H1 (cell line): ENCODE measurements at regions not wholly inside any gene's neighbourhood (a gene's known extent, or its start where the extent isn't known, plus 50 kb on each side); places are given as distances from the start of the nearest gene placed in this dataset.

Experiments
- CTCF ChIA-PET: fragments of 300-600 bp; sonication (Branson Sonifier 250); formaldehyde crosslinking; loops from one replicate; lab custom pipeline; 2021; ENCODE audit not compliant: partially characterized antibody; lab: Charles Lee
- POLR2A ChIA-PET: fragments of 300-600 bp; sonication (Branson Sonifier 250); formaldehyde crosslinking; loops from one replicate; lab custom pipeline; 2021; ENCODE audit warnings: inconsistent platforms; ENCODE audit not compliant: partially characterized antibody; lab: Charles Lee
- DNase-seq, 2 experiments: peaks; one replicate each; pipeline versions ENCODE4 v3.0.0 to v3.0.0-alpha.2; 2010 to 2022; ENCODE audit warnings: low spot score in 2 of 2, low read depth in 1 of 2, mixed read lengths in 1 of 2
- FAIRE-seq: peaks from 2 replicates; lab custom pipeline; 2011; peaks lifted over from hg19 to GRCh38; lab: Jason Lieb, UNC
- H2AFZ ChIP-seq: 2 replicates; pipeline ENCODE4 v1.8.1; 2012; ENCODE audit warnings: low read length, inconsistent platforms
- H2AK5ac ChIP-seq: 2 replicates; pipeline ENCODE4 v1.6.1; 2013; ENCODE audit warnings: low read depth, low read length
- H2BK120ac ChIP-seq: replicated peaks from 2 replicates; pipeline ENCODE3; 2013; ENCODE audit warnings: low read depth, low read length, inconsistent platforms
- H2BK12ac ChIP-seq: 2 replicates; pipeline ENCODE4 v1.6.1; 2013; ENCODE audit warnings: low read depth, low read length
- H2BK15ac ChIP-seq: 2 replicates; pipeline ENCODE4 v1.6.1; 2013; ENCODE audit warnings: low read length
- H2BK20ac ChIP-seq: 2 replicates; pipeline ENCODE4 v1.6.1; 2013; ENCODE audit warnings: low read length
- H2BK5ac ChIP-seq: 2 replicates; pipeline ENCODE4 v1.6.1; 2013; ENCODE audit warnings: low read depth, low read length
- H3K14ac ChIP-seq: 2 replicates; pipeline ENCODE4 v1.6.1; 2013; ENCODE audit warnings: inconsistent platforms; ENCODE audit not compliant: insufficient read length
- H3K18ac ChIP-seq: 2 replicates; pipeline ENCODE4 v1.6.1; 2013; ENCODE audit warnings: low read length; ENCODE audit errors: extremely low read depth
- H3K23ac ChIP-seq: 2 replicates; pipeline ENCODE4 v1.6.1; 2013; ENCODE audit warnings: inconsistent platforms; ENCODE audit not compliant: insufficient read length
- H3K23me2 ChIP-seq: 2 replicates; pipeline ENCODE4 v1.6.1; 2013; ENCODE audit warnings: low read depth, low read length
- H3K27ac ChIP-seq: 2 replicates; pipeline ENCODE4 v1.6.1; 2011; ENCODE audit warnings: low read depth, low read length, inconsistent platforms
- H3K27me3 ChIP-seq, 4 experiments: replicated peaks in 1 of 4; 1 replicate in 1 of 4; 2 replicates in 3 of 4; pipeline versions ENCODE4 v1.6.1 to v1.8.1; 2011 to 2013; ENCODE audit warnings: low read length in 3 of 4, mild to moderate bottlenecking in 3 of 4, inconsistent platforms in 2 of 4, mixed read lengths in 2 of 4, moderate library complexity in 1 of 4; ENCODE audit not compliant: control insufficient read depth in 3 of 4, insufficient read depth in 3 of 4; ENCODE audit errors: extremely low read depth in 1 of 4
- H3K36me3 ChIP-seq, 4 experiments: 2 replicates each; pipeline versions ENCODE4 v1.6.1 to v1.8.1; 2011 to 2013; ENCODE audit warnings: mild to moderate bottlenecking in 4 of 4, low read length in 3 of 4, moderate library complexity in 2 of 4, control low read depth in 1 of 4, inconsistent platforms in 1 of 4; ENCODE audit not compliant: insufficient read depth in 4 of 4, control insufficient read depth in 2 of 4
- H3K4ac ChIP-seq: replicated peaks from 2 replicates; pipeline ENCODE3; 2013; ENCODE audit warnings: low read length, low read depth, mixed read lengths, inconsistent platforms; ENCODE audit not compliant: insufficient read length
- H3K4me1 ChIP-seq, 4 experiments: replicated peaks in 1 of 4; 1 replicate in 1 of 4; 2 replicates in 3 of 4; pipeline versions ENCODE4 v1.6.1 to v1.8.1; 2011 to 2013; ENCODE audit warnings: low read length in 3 of 4, inconsistent platforms in 2 of 4, mixed read lengths in 1 of 4; ENCODE audit not compliant: insufficient read depth in 4 of 4, control insufficient read depth in 3 of 4
- H3K4me2 ChIP-seq, 2 experiments: 2 replicates each; pipeline versions ENCODE4 v1.6.1 to v1.8.1; 2011 to 2013; ENCODE audit warnings: low read depth in 2 of 2, low read length in 2 of 2, control low read depth in 1 of 2, inconsistent platforms in 1 of 2, mild to moderate bottlenecking in 1 of 2; ENCODE audit not compliant: insufficient read depth in 1 of 2
- H3K4me3 ChIP-seq, 4 experiments: fragments of 200-600, 300-600 bp in 1 of 4; sonication (generic), shearing (Covaris generic), sonication (Bioruptor Twin) in 1 of 4; 2 replicates each; pipeline versions ENCODE4 v1.5.1 to v1.8.1; 2011 to 2016; ENCODE audit warnings: low read length in 4 of 4, low read depth in 3 of 4, control low read depth in 2 of 4, inconsistent platforms in 2 of 4, mild to moderate bottlenecking in 2 of 4, mixed read lengths in 1 of 4, moderate library complexity in 1 of 4; ENCODE audit not compliant: insufficient read depth in 2 of 4; ENCODE audit errors: extremely low read depth in 1 of 4
- H3K56ac ChIP-seq: replicated peaks from 2 replicates; pipeline ENCODE3; 2013; ENCODE audit warnings: low read depth, mild to moderate bottlenecking, mixed read lengths, low read length, inconsistent platforms; ENCODE audit not compliant: insufficient read length
- H3K79me1 ChIP-seq: 2 replicates; pipeline ENCODE4 v1.6.1; 2013; ENCODE audit warnings: low read depth, low read length, control low read depth
- H3K79me2 ChIP-seq, 2 experiments: 2 replicates each; pipeline versions ENCODE4 v1.6.1 to v1.8.1; 2012 to 2013; ENCODE audit warnings: low read length in 2 of 2, mild to moderate bottlenecking in 2 of 2, inconsistent platforms in 1 of 2; ENCODE audit not compliant: insufficient read depth in 2 of 2, control insufficient read depth in 1 of 2
- H3K9ac ChIP-seq, 4 experiments: replicated peaks in 1 of 4; 1 replicate in 1 of 4; 2 replicates in 3 of 4; pipeline versions ENCODE4 v1.6.1 to v1.8.1; 2011 to 2013; ENCODE audit warnings: low read depth in 3 of 4, low read length in 3 of 4, control low read depth in 2 of 4, mild to moderate bottlenecking in 2 of 4, moderate library complexity in 2 of 4, inconsistent platforms in 1 of 4; ENCODE audit errors: extremely low read depth in 1 of 4
- H3K9me3 ChIP-seq, 2 experiments: 2 replicates each; pipeline versions ENCODE4 v1.6.1 to v1.8.1; 2012 to 2013; ENCODE audit warnings: mild to moderate bottlenecking in 2 of 2, moderate library complexity in 2 of 2, control low read depth in 1 of 2, inconsistent platforms in 1 of 2, low read depth in 1 of 2, low read length in 1 of 2, mixed read lengths in 1 of 2; ENCODE audit not compliant: insufficient read depth in 2 of 2
- H4K20me1 ChIP-seq, 2 experiments: replicated peaks in 1 of 2; 2 replicates each; pipeline versions ENCODE3 to v1.8.1; 2011 to 2013; ENCODE audit warnings: inconsistent platforms in 2 of 2, low read length in 2 of 2, mild to moderate bottlenecking in 1 of 2; ENCODE audit not compliant: insufficient read depth in 2 of 2, control insufficient read depth in 1 of 2
- H4K5ac ChIP-seq: 2 replicates; pipeline ENCODE4 v1.6.1; 2013; ENCODE audit warnings: low read length, low read depth, mixed read lengths, inconsistent platforms; ENCODE audit not compliant: insufficient read length
- H4K8ac ChIP-seq: 2 replicates; pipeline ENCODE4 v1.8.0; 2013; ENCODE audit warnings: mild to moderate bottlenecking, moderate library complexity, low read length, inconsistent platforms; ENCODE audit not compliant: insufficient read depth; ENCODE audit errors: extremely low read depth
- H4K91ac ChIP-seq: replicated peaks from 2 replicates; pipeline ENCODE3; 2013; ENCODE audit warnings: low read length, mixed read lengths, inconsistent platforms; ENCODE audit not compliant: insufficient read length
- BACH1 ChIP-seq: IDR thresholded peaks from 2 replicates; pipeline ENCODE4 v1.6.1; 2012; ENCODE audit warnings: low read length, improper control_type of control experiment
- BCL11A ChIP-seq, 2 experiments: IDR thresholded peaks; one replicate each; pipeline ENCODE4 v1.6.1; 2011; ENCODE audit warnings: low read depth in 2 of 2, low read length in 2 of 2, mild to moderate bottlenecking in 2 of 2
- EGR1 ChIP-seq: IDR thresholded peaks from 2 replicates; pipeline ENCODE4 v1.6.1; 2011; ENCODE audit warnings: low read depth, low read length, borderline replicate concordance
- FOSL1 ChIP-seq: IDR thresholded peaks from 2 replicates; pipeline ENCODE4 v1.6.1; 2011; ENCODE audit warnings: mild to moderate bottlenecking, low read depth, low read length, moderate library complexity; ENCODE audit not compliant: insufficient read depth
- HDAC6 ChIP-seq: IDR thresholded peaks from one replicate; pipeline ENCODE4 v1.7.1; 2012; ENCODE audit warnings: low read depth, mild to moderate bottlenecking, inconsistent platforms, low read length, moderate library complexity
- KDM5A ChIP-seq: fragments of 200-600 bp; IDR thresholded peaks from 2 replicates; pipeline ENCODE4 v1.7.1; 2012; ENCODE audit warnings: mild to moderate bottlenecking, low read length, inconsistent platforms, mixed read lengths
- NANOG ChIP-seq: IDR thresholded peaks from 2 replicates; pipeline ENCODE4 v1.6.1; 2011; ENCODE audit warnings: low read length, low read depth, mild to moderate bottlenecking, inconsistent platforms; ENCODE audit not compliant: insufficient read depth, poor library complexity, severe bottlenecking
- POLR2A ChIP-seq, 2 experiments: IDR thresholded peaks; 1 replicate in 1 of 2; 2 replicates in 1 of 2; pipeline ENCODE4 v1.6.1; 2011; ENCODE audit warnings: low read depth in 2 of 2, low read length in 2 of 2, mild to moderate bottlenecking in 2 of 2; ENCODE audit errors: control extremely low read depth in 1 of 2
- RAD21 ChIP-seq, 2 experiments: IDR thresholded peaks in 1 of 2; conservative IDR thresholded peaks in 1 of 2; 2 replicates each; pipeline ENCODE4 v1.6.1; 2011; ENCODE audit warnings: low read depth in 2 of 2, low read length in 2 of 2, improper control_type of control experiment in 1 of 2, inconsistent platforms in 1 of 2, mild to moderate bottlenecking in 1 of 2, moderate library complexity in 1 of 2
- RXRA ChIP-seq: IDR thresholded peaks from 2 replicates; pipeline ENCODE4 v1.6.1; 2011; ENCODE audit warnings: low read depth, mild to moderate bottlenecking, low read length, moderate library complexity; ENCODE audit not compliant: insufficient read depth
- SIRT6 ChIP-seq: IDR thresholded peaks from one replicate; pipeline ENCODE4 v1.7.1; 2012; ENCODE audit warnings: low read length, inconsistent platforms
- SP1 ChIP-seq: IDR thresholded peaks from 2 replicates; pipeline ENCODE4 v1.6.1; 2011; ENCODE audit warnings: low read depth, low read length
- TAF7 ChIP-seq: optimal IDR thresholded peaks from 2 replicates; pipeline ENCODE3; 2011; ENCODE audit warnings: low read depth, mild to moderate bottlenecking, inconsistent platforms, low read length, moderate library complexity, borderline replicate concordance
- TCF12 ChIP-seq: IDR thresholded peaks from 2 replicates; pipeline ENCODE4 v1.6.1; 2011; ENCODE audit warnings: low read depth, mild to moderate bottlenecking, low read length
- TEAD4 ChIP-seq: IDR thresholded peaks from 2 replicates; pipeline ENCODE4 v1.6.1; 2012; ENCODE audit warnings: low read depth, low read length, inconsistent platforms, mixed read lengths
- whole genome bisulfite sequencing, 2 experiments: shearing (Covaris generic) in 1 of 2; methylation state at CpG; one replicate each; pipeline versions ENCODE4 v1.1.6 to v1.1.7; 2013 to 2015; ENCODE audit warnings: low lambda C conversion rate in 2 of 2, mixed read lengths in 2 of 2, inconsistent platforms in 1 of 2, low coverage in 1 of 2, missing lambda C conversion rate in 1 of 2; ENCODE audit not compliant: insufficient replicate concordance in 2 of 2, insufficient coverage in 1 of 2, insufficient read length in 1 of 2; ENCODE audit errors: extremely low coverage in 1 of 2, missing lambda C conversion rate in 1 of 2; 5-methylcytosine and 5-hydroxymethylcytosine counted together

DNA sequence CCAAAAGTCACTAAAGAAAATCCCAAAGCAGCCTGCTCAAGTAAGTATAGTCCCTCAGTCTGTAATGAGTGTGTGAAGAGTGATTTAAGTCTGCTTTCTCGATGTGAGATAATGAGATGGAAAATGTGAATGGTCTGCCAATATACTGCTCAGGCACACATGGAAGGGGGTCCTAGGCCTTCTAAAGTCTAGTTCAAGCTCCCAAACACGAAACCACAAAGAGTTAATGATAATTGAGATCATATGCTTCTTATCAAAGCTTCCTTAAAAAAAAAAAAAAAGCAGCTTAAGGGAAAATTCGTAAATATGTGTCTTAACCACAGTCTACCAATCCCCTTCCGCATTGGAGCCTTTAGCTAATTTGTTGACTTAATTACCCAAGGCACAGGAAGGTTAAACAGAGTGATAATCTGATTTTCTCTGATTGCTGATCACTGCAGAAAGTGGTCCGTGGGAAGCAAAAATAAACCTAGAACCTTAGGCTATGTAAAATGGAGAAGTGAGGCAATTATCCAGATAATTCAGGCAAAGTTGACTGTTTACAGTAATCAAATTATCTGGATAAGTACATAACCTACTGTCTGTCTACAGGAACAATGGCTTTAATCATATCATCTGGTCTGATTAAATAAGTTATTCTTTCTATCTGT lies 172.9 kb downstream of the MBL2 start:
- H2BK12ac ChIP-seq = no peak overlapping the region
- H3K79me2 ChIP-seq = no peaks in the 10 kb centered on the region
- no peak overlapping the region for H3K4me2 ChIP-seq
- no peak overlapping the region for H2AFZ ChIP-seq
- H3K4me1 ChIP-seq = no peaks in the 10 kb centered on the region
- POLR2A ChIA-PET = no interaction called here
- no peak overlapping the region for H4K5ac ChIP-seq
- H3K4ac ChIP-seq = no peak overlapping the region
- no peak overlapping the region for H3K4me3 ChIP-seq
- H2BK120ac ChIP-seq = no peak overlapping the region
- CTCF ChIA-PET = interaction anchor here (0.6 to 1.2 kb wide), 4 partner anchors 30 to 178 kb away, joined by 3 to 5 read pairs (median 4); no protein-coding TSS in a partner anchor
- FAIRE-seq = no peak
- H4K8ac ChIP-seq = no peak overlapping the region
- no peaks in the 10 kb centered on the region for H3K36me3 ChIP-seq
- DNase-seq = no peak
- H3K56ac ChIP-seq = no peak overlapping the region
- H3K14ac ChIP-seq = no peak overlapping the region
- H4K20me1 ChIP-seq = no peaks in the 10 kb centered on the region
- WGBS, 2 experiments = 82% methylated on average over 5 of the region's 5 CpGs; no CpG with 5 or more reads in 1 of the 2 experiments
- H3K23me2 ChIP-seq = no peaks in the 10 kb centered on the region
- no peak overlapping the region for H3K27ac ChIP-seq
- H2BK15ac ChIP-seq = no peak overlapping the region
- H3K9ac ChIP-seq = no peak overlapping the region
- H3K9me3 ChIP-seq = no peaks in the 10 kb centered on the region
- no peak overlapping the region for H2BK5ac ChIP-seq
- no peak overlapping the region for H2BK20ac ChIP-seq
- no peak overlapping the region for H4K91ac ChIP-seq
- no peaks in the 10 kb centered on the region for H3K27me3 ChIP-seq
- no peak overlapping the region for H3K18ac ChIP-seq
- H3K79me1 ChIP-seq = no peaks in the 10 kb centered on the region
- H2AK5ac ChIP-seq = no peak overlapping the region
- H3K23ac ChIP-seq = no peak overlapping the region
- TF ChIP-seq EGR1 (no peak), POLR2A (IDR thresholded peaks at IDR 0.05; ENCODE audit: control extremely low read depth in 1 of 2, low read depth in 2 of 2, low read length in 2 of 2) (no peak), TEAD4 (no peak), TCF12 (no peak), RAD21 (IDR thresholded peaks at IDR 0.05 in 1 of 2, conservative IDR thresholded peaks at IDR 0.05 in 1 of 2; ENCODE audit: low read depth in 2 of 2, low read length in 2 of 2) (no peak), BACH1 (no peak), FOSL1 (no peak), KDM5A (no peak), NANOG (no peak), SP1 (no peak), BCL11A (IDR thresholded peaks at IDR 0.05; ENCODE audit: low read depth in 2 of 2, low read length in 2 of 2) (no peak), HDAC6 (no peak), RXRA (no peak), SIRT6 (no peak), TAF7 (no peak)
